ENCODE measurements at regions not wholly inside any gene's neighbourhood (a gene's known extent, or its start where the extent isn't known, plus 50 kb on each side); places are given as distances from the start of the nearest gene placed in this dataset.

DNA sequence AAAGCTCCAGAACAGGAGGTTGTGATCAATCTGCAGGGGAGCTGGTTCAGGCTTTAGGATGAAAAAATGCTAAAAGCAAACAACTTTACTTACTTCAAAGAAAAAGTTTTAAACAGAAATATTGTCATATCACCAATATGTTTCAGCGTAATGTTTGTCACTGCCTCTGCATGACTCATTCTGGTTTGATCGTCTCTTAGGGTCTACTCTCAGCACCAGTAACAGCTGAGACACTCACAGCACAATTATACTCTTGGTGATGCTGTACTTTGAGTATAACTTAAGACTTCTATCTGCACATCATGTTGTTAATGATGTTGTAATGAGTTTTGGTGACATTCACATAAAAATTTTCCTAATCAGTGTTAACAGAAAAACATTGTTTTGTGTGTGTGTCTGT is 665.4 kb downstream of the EPM2A start:
- no peak overlapping the region for H3K4me3 ChIP-seq (ENCODE audit: low read length)
- no peak overlapping the region for H3K9ac ChIP-seq (ENCODE audit: low read length)
- H3K27me3 ChIP-seq (ENCODE audit: control insufficient read depth, insufficient read depth, low read length), result no peaks in the 10 kb centered on the region
- no peaks in the 10 kb centered on the region for H3K9me3 ChIP-seq (ENCODE audit: control insufficient read depth, low read length)
- H3K4me1 ChIP-seq (ENCODE audit: control insufficient read depth, insufficient read depth, low read length), result no peaks in the 10 kb centered on the region
- H3K36me3 ChIP-seq (ENCODE audit: control insufficient read depth, insufficient read depth, low read length), result no peaks in the 10 kb centered on the region

DNA sequence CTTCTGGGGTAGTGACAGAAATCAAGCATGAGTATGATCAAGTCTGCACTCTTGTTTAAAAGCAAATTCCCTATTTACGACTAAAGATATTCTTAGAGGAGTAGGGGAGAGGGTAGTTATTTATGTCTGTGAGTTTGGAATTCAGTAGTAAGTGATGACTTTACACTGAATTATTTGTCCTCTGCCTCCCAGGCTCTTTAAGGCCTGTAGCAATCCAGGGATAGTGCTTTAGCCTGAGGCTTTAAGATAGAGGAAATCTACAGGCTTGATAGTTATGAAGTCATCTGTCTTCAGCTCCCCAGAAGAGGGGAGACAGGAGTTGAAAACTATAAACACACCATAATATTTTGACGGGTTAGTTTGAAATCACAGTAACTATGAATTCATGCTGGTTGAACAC is 664.5 kb downstream of the EPM2A start:
- no peaks in the 10 kb centered on the region for H3K27me3 ChIP-seq (ENCODE audit: control insufficient read depth, insufficient read depth, low read length)
- no peaks in the 10 kb centered on the region for H3K36me3 ChIP-seq (ENCODE audit: control insufficient read depth, insufficient read depth, low read length)
- H3K9me3 ChIP-seq (ENCODE audit: control insufficient read depth, low read length), result no peaks in the 10 kb centered on the region
- H3K4me3 ChIP-seq (ENCODE audit: low read length), result no peak overlapping the region
- H3K9ac ChIP-seq (ENCODE audit: low read length), result no peak overlapping the region
- no peaks in the 10 kb centered on the region for H3K4me1 ChIP-seq (ENCODE audit: control insufficient read depth, insufficient read depth, low read length)

DNA sequence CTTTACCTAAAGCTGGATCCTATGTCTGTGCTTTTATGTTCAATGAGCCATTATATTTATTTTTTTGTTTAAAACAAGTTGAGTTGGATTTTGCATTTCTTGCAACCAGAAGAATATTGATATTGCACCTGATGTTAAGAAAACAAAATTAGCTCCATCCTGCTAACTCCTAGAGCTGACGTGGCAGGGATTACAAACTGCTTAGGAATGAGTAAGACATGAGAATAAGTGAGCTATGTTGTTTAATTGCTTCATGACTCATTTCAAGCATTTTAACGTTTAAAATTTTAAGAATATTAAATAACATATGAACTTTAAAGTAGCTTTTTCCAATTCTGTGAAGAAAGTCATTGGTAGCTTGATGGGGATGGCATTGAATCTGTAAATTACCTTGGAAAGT is 663.5 kb downstream of the EPM2A start:
- H3K4me1 ChIP-seq (ENCODE audit: control insufficient read depth, insufficient read depth, low read length), result no peaks in the 10 kb centered on the region

DNA sequence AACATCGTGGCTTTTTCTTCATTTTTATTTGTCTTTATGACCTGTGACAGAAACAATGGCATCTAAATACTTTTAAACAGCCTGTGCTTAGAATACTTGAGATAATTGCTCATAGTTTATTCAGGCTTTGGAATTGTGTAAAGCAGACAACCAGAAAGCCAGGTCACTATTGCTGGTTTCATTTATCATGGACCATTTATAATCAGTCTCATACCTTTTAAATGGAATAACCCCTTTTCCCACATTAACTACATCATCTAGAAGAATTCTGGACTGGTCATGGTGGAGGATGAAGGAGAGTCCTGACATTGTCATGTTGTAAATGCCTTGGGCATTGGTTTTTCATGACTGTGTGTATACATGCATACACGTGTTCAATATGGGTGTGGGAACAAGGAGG is 661.5 kb downstream of the EPM2A start:
- Histone ChIP-seq H3K27me3 (ENCODE audit: control insufficient read depth, insufficient read depth, low read length) (no peaks in the 10 kb centered on the region), H3K36me3 (ENCODE audit: control insufficient read depth, insufficient read depth, low read length) (no peaks in the 10 kb centered on the region), H3K4me1 (ENCODE audit: control insufficient read depth, insufficient read depth, low read length) (no peaks in the 10 kb centered on the region), H3K9me3 (ENCODE audit: control insufficient read depth, low read length) (no peaks in the 10 kb centered on the region), H3K9ac (ENCODE audit: low read length) (no peak overlapping the region), H3K4me3 (ENCODE audit: low read length) (no peak overlapping the region)

More for the DNA sequence above, 663.5 kb downstream of the EPM2A start:
- H3K9me3 ChIP-seq (ENCODE audit: control insufficient read depth, low read length), result no peaks in the 10 kb centered on the region
- no peak overlapping the region for H3K9ac ChIP-seq (ENCODE audit: low read length)
- no peaks in the 10 kb centered on the region for H3K36me3 ChIP-seq (ENCODE audit: control insufficient read depth, insufficient read depth, low read length)
- no peak overlapping the region for H3K4me3 ChIP-seq (ENCODE audit: low read length)
- no peaks in the 10 kb centered on the region for H3K27me3 ChIP-seq (ENCODE audit: control insufficient read depth, insufficient read depth, low read length)

DNA sequence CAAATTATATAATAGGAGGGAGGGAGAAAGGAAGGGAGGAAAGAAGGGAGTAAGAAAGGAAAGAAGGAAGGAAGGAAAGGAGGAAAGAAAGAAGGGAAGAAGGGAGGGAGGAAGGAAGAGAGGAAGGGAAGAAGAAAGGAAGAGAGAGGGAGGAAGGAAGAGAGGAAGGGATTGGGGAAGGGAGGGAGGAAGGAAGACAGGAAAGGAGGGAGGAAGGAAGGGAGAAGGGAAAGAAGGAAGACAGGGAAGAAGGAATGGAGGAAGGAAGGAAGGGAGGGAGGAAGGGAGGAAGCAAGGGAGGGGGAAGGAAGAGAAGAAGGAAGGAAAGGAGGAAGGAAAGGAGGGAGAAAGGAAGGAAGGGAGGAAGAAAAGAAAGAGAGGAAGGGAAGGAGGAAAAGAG is 660.5 kb downstream of the EPM2A start:
- no peaks in the 10 kb centered on the region for H3K4me1 ChIP-seq (ENCODE audit: control insufficient read depth, insufficient read depth, low read length)
- no peaks in the 10 kb centered on the region for H3K36me3 ChIP-seq (ENCODE audit: control insufficient read depth, insufficient read depth, low read length)
- H3K9ac ChIP-seq (ENCODE audit: low read length), result no peak overlapping the region
- H3K9me3 ChIP-seq (ENCODE audit: control insufficient read depth, low read length), result no peaks in the 10 kb centered on the region
- no peak overlapping the region for H3K4me3 ChIP-seq (ENCODE audit: low read length)
- H3K27me3 ChIP-seq (ENCODE audit: control insufficient read depth, insufficient read depth, low read length), result no peaks in the 10 kb centered on the region

DNA sequence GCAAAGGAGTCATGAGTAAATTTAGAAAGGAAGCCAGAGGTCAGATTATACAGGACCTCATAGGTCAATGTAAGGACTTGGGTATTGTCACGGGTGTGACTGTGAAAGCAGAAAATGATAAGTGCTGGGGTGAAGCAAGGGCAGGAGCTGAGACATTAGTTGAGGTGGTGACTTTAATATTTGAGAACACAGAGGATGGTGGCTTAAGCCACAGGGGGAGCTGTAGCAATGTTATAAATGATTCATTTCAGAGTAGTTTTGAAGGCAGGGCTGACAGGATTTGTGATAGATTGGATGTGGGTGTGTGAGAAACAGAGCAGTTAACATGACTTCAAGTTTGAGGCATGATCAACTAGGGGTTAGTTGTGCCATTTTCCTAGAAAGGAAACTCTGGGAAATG is 659.9 kb downstream of the EPM2A start:
- Histone ChIP-seq H3K9me3 (ENCODE audit: control insufficient read depth, low read length) (no peaks in the 10 kb centered on the region), H3K36me3 (ENCODE audit: control insufficient read depth, insufficient read depth, low read length) (no peaks in the 10 kb centered on the region), H3K4me1 (ENCODE audit: control insufficient read depth, insufficient read depth, low read length) (no peaks in the 10 kb centered on the region), H3K27me3 (ENCODE audit: control insufficient read depth, insufficient read depth, low read length) (no peaks in the 10 kb centered on the region), H3K9ac (ENCODE audit: low read length) (no peak overlapping the region), H3K4me3 (ENCODE audit: low read length) (no peak overlapping the region)

DNA sequence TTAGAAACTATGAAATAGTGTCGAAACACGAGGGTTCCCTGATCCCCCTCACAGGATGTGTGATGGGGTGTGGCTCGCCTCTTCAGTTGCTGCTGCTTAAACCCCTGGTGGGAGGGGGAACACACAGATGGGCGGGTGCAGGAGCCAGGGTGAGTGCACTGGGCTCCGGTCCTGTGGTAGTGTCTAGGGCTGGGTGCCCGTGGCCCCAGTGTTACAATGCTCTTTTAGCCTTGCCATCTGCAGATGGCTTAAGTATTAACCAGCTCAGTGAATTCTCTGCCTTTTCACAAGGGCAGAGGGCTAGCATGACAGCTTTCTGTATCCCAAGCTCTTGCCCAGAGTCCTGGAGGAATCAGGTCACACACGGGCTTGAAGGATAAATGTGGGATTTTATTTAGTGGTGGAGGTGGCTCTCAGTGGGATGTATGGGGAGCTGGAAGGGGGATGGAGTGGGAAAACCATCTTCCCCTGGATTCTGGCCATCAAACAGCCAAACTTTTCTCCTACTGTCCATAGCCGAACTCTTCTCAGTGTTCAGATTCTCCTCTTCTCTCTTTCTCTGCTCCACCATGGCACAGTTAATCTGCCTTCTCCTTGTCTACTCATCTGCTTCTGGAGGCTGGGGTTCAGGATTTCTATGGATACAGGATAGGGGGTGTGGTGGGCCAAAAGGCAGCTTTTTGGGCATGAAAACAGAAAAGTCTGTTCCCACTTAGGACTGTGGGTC is 659.0 kb downstream of the EPM2A start:
- Histone ChIP-seq H3K4me1 (ENCODE audit: control insufficient read depth, insufficient read depth, low read length) (no peaks in the 10 kb centered on the region), H3K36me3 (ENCODE audit: control insufficient read depth, insufficient read depth, low read length) (no peaks in the 10 kb centered on the region), H3K4me3 (ENCODE audit: low read length) (no peak overlapping the region), H3K9me3 (ENCODE audit: control insufficient read depth, low read length) (no peaks in the 10 kb centered on the region), H3K9ac (ENCODE audit: low read length) (no peak overlapping the region), H3K27me3 (ENCODE audit: control insufficient read depth, insufficient read depth, low read length) (no peaks in the 10 kb centered on the region)

DNA sequence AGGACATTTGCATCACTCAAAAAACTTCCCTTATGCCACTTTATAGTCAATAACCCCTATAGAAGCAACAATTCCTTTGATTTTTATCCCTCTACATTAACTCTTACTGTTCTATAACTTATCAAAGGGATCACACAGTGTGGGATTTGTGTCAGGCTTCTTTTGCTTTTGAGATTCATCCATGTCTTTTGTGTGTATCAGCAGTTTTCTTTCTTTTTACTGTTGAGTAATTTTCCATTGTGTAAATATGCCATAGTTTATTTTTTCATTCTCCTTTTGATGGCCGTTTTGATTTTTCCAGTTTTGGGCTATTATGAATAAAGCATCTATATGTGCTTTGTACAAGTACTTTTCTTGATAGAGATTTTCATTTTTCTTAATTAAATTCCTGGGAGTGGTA is 657.9 kb downstream of the EPM2A start:
- Histone ChIP-seq H3K4me3 (ENCODE audit: low read length) (no peak overlapping the region), H3K9me3 (ENCODE audit: control insufficient read depth, low read length) (no peaks in the 10 kb centered on the region), H3K9ac (ENCODE audit: low read length) (no peak overlapping the region), H3K27me3 (ENCODE audit: control insufficient read depth, insufficient read depth, low read length) (no peaks in the 10 kb centered on the region), H3K36me3 (ENCODE audit: control insufficient read depth, insufficient read depth, low read length) (no peaks in the 10 kb centered on the region), H3K4me1 (ENCODE audit: control insufficient read depth, insufficient read depth, low read length) (no peaks in the 10 kb centered on the region)

DNA sequence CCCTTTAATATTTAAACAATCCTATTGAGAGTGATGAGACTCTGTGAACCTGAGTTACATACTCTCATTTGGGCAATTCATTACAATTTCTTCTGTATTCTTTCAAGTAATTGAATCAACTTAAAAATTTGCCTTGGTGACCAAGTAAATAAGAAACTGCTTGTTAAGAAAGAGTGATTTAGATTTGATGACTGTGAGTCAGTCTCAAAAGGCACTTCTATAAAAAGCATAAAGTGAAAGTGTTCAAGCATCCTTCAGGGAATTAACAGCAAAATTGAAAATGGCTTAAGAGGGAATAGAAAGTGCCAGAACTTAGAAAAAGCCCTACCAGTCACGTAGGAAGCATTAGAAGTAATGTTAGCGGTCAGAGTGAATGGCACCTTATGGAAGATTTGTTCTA is 654.7 kb downstream of the EPM2A start:
- H3K4me3 ChIP-seq (ENCODE audit: low read length), result no peak overlapping the region
- no peaks in the 10 kb centered on the region for H3K27me3 ChIP-seq (ENCODE audit: control insufficient read depth, insufficient read depth, low read length)
- no peak overlapping the region for H3K9ac ChIP-seq (ENCODE audit: low read length)
- no peaks in the 10 kb centered on the region for H3K36me3 ChIP-seq (ENCODE audit: control insufficient read depth, insufficient read depth, low read length)
- no peaks in the 10 kb centered on the region for H3K9me3 ChIP-seq (ENCODE audit: control insufficient read depth, low read length)
- H3K4me1 ChIP-seq (ENCODE audit: control insufficient read depth, insufficient read depth, low read length), result no peaks in the 10 kb centered on the region

DNA sequence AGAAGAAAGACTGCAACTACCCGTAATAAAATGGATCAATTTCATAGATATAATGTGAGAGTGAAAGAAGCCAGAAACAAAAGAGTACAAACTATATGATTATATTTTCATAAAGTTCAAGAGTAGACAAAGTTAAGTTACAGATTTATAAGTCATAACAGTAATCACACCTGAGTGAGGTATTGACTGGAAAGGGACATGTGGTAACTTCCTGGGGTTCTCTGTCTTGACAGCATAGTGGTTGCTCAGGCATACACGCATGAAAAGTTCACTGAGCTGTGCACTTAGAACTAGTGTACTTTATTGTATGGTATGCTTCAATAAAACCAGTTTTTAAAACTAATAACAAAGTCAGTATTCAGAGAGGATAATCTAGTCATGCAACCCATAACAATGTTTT is 653.6 kb downstream of the EPM2A start:
- H3K27me3 ChIP-seq (ENCODE audit: control insufficient read depth, insufficient read depth, low read length), result no peaks in the 10 kb centered on the region
- no peak overlapping the region for H3K4me3 ChIP-seq (ENCODE audit: low read length)

DNA sequence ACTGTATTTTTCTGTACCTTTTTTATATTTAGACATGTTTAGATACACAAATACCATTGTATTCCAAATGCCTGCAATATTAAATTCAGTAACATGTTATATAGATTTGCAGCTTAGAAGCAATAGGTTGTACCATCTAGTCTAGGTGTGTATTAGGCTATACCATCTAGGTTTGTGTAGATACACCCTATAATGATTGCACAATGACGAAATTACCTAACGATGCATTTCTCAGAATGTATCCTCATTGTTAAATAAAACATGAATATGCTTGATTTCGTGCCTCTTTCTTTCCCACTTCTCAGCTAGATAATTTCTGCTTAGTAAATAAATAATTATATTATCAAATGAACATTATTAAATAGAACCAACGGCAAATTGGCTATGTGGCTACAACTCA is 653.0 kb downstream of the EPM2A start:
- Histone ChIP-seq H3K4me3 (ENCODE audit: low read length) (no peak overlapping the region), H3K9ac (ENCODE audit: low read length) (no peak overlapping the region), H3K4me1 (ENCODE audit: control insufficient read depth, insufficient read depth, low read length) (no peaks in the 10 kb centered on the region), H3K36me3 (ENCODE audit: control insufficient read depth, insufficient read depth, low read length) (no peaks in the 10 kb centered on the region), H3K27me3 (ENCODE audit: control insufficient read depth, insufficient read depth, low read length) (no peaks in the 10 kb centered on the region), H3K9me3 (ENCODE audit: control insufficient read depth, low read length) (no peaks in the 10 kb centered on the region)

More for the DNA sequence above, 653.6 kb downstream of the EPM2A start:
- H3K36me3 ChIP-seq (ENCODE audit: control insufficient read depth, insufficient read depth, low read length), result no peaks in the 10 kb centered on the region
- H3K9me3 ChIP-seq (ENCODE audit: control insufficient read depth, low read length), result no peaks in the 10 kb centered on the region
- no peak overlapping the region for H3K9ac ChIP-seq (ENCODE audit: low read length)
- no peaks in the 10 kb centered on the region for H3K4me1 ChIP-seq (ENCODE audit: control insufficient read depth, insufficient read depth, low read length)

DNA sequence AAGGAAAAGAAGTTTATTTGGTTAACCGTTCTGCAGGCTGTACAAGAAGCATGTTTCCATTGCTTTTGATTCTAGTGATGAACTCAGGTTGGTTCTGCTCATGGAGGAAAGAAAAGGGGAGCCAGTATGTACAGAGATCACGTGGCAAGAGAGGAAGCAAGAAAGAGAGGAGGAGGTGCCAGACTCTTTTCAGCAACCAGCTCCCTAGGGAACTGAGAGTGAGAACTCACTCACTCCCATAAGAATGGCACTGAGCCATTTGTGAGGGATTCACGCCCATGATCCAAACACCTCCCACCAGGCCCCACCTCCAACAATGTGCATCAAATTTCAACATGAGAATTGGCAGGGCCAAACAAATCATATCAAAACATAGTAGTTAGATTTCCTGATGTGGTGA is 649.1 kb downstream of the EPM2A start:
- no peaks in the 10 kb centered on the region for H3K4me1 ChIP-seq (ENCODE audit: control insufficient read depth, insufficient read depth, low read length)
- H3K9me3 ChIP-seq (ENCODE audit: control insufficient read depth, low read length), result no peaks in the 10 kb centered on the region
- no peaks in the 10 kb centered on the region for H3K36me3 ChIP-seq (ENCODE audit: control insufficient read depth, insufficient read depth, low read length)
- no peak overlapping the region for H3K9ac ChIP-seq (ENCODE audit: low read length)
- no peaks in the 10 kb centered on the region for H3K27me3 ChIP-seq (ENCODE audit: control insufficient read depth, insufficient read depth, low read length)
- no peak overlapping the region for H3K4me3 ChIP-seq (ENCODE audit: low read length)

DNA sequence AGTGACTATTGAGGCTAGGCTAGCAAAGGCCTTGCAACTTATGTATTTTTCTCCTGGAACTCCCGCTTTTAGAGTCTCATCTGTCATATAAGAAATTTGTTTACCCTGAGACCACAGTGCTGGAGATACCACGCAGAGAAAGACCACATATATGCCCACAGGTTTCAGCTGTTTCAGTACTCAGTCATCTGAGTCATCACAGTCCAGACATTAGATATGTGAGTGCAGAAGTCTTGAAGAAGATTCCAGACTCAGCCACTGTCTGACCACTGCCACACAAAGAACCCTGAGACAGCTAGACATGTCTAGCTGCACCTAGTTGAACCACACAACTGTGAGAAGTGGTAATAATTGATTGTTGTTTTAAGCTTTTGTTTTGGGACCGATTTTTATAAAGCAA is 648.3 kb downstream of the EPM2A start:
- Histone ChIP-seq H3K4me1 (ENCODE audit: control insufficient read depth, insufficient read depth, low read length) (no peaks in the 10 kb centered on the region), H3K36me3 (ENCODE audit: control insufficient read depth, insufficient read depth, low read length) (no peaks in the 10 kb centered on the region), H3K4me3 (ENCODE audit: low read length) (no peak overlapping the region), H3K9ac (ENCODE audit: low read length) (no peak overlapping the region), H3K9me3 (ENCODE audit: control insufficient read depth, low read length) (no peaks in the 10 kb centered on the region), H3K27me3 (ENCODE audit: control insufficient read depth, insufficient read depth, low read length) (no peaks in the 10 kb centered on the region)

Data from mucosa of stomach (tissue), 1 donor.